ENCODE measurements at regions not wholly inside any gene's neighbourhood (a gene's known extent, or its start where the extent isn't known, plus 50 kb on each side); places are given as distances from the start of the nearest gene placed in this dataset.

DNA sequence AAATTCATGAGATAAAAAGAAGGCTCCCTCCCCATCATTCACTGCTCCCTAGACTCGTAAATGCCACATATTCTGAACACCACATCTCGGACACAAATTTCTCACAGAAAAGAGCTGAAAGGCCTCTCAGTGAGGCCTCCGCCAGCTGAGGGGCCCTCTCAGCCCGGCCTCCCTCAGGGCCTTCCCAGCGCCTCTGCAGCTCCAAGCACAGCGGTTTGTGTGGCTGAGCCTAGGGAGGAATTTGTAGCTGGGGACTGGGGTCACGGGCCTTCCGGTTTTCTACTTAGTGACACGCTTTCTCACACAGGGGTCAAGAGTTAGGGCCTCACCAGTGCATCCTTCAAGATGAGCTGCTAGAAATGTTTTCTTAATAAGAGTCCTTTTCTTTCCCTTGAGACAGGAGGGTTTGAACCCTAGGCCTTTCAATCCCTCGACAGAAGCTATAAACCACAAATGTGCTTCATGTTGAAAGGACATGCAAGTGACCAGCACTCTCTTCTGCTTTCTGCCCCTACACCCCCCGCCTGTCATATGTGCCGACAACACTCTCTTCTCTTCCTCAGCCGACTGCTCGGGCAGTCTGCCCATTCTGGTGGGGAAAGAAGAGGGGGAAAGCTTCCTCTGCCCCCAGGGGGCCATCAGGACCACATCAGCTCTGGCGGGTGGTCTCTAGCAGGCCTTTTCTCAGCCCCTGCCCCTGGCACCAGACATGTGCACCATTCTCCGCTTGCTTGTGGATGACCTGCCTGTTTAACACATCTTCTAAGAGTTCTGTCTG, 104.9 kb downstream of the CHIC2 start:
- H3K4me3 ChIP-seq (ENCODE audit: control insufficient read depth, low read depth, low read length): no peak overlapping the region
- TF ChIP-seq CTCF (conservative IDR thresholded peaks at IDR 0.05; ENCODE audit: control insufficient read depth, insufficient read depth, low read depth, low read length): no peak
- DNase-seq (ENCODE audit: low read depth): no peak

DNA sequence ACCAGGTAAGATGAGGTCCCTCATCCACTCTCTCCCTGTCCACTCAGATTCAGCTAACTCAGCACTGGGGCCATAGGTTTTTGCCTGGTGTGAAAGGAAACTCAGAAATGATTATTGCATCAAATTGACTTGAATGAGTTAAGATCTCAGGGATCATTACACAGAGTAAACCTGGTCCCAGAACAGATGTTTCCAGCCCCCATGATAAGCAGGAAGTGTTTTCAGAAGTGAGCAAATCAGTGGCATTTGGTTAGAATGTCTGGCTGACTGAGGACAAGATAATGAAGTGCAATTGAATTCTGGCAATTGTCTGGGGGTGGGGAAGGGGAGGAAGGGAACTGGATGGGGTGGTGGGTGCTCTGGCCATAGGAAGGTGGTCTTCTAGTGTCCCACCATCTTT, 108.0 kb downstream of the CHIC2 start:
- H3K4me3 ChIP-seq (ENCODE audit: control insufficient read depth, low read depth, low read length): no peak overlapping the region
- TF ChIP-seq CTCF (conservative IDR thresholded peaks at IDR 0.05; ENCODE audit: control insufficient read depth, insufficient read depth, low read depth, low read length): no peak
- no peak for DNase-seq (ENCODE audit: low read depth)

DNA sequence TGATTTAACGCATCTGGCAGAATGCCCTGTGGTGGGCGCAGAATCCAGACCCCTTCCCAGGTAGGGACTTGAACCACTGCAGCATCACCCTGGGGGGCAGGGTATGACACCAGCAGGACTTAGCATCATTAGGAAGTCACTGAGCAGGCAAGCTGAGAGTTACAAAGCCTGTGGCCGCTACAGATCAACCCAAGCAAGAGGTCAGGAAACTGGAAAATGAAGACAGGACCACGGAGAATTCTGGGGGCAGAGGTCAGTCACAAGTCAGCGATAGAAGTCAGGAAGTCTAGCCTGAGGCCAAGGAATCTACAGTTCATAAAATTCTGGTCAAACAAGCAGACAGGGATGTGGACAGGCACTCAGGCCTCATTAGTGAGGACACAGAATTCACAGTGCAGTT, 108.4 kb downstream of the CHIC2 start:
- no peak for TF ChIP-seq CTCF (conservative IDR thresholded peaks at IDR 0.05; ENCODE audit: control insufficient read depth, insufficient read depth, low read depth, low read length)
- H3K4me3 ChIP-seq (ENCODE audit: control insufficient read depth, low read depth, low read length): no peak overlapping the region
- DNase-seq (ENCODE audit: low read depth): no peak

- no peak for TF ChIP-seq CTCF (conservative IDR thresholded peaks at IDR 0.05; ENCODE audit: control insufficient read depth, insufficient read depth, low read depth, low read length)
- DNase-seq (ENCODE audit: low read depth): no peak
- H3K4me3 ChIP-seq (ENCODE audit: control insufficient read depth, low read depth, low read length): no peak overlapping the region
Observed at GRCh38 chr4:53951414-53951813, 113.0 kb downstream of the CHIC2 start.

GRCh38 chr4:53943345-53944085, 120.9 kb downstream of the CHIC2 start:
- TF ChIP-seq CTCF (conservative IDR thresholded peaks at IDR 0.05; ENCODE audit: control insufficient read depth, insufficient read depth, low read depth, low read length): no peak
- no peak overlapping the region for H3K4me3 ChIP-seq (ENCODE audit: control insufficient read depth, low read depth, low read length)
- peak; percentile 85 for DNase-seq (ENCODE audit: low read depth)

DNA sequence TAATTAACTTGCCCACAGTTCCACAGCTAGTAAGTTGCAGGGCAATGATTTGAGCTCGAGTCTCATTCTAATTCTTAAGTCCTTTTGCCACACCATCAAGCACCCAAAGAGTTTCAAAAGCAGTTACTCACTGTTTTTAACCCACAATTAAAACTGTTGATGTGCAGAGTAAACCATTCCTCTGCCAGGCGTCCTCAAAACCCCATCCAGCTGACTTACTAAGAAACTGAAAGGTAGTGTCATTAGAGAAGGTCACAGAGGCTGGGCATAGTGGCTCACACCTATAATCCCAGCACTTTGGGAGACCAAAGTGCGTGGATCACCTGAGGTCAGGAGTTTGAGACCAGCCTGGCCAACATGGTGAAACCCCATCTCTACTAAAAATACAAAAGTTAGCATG, 121.7 kb downstream of the CHIC2 start:
- DNase-seq (ENCODE audit: low read depth): no peak
- no peak overlapping the region for H3K4me3 ChIP-seq (ENCODE audit: control insufficient read depth, low read depth, low read length)
- TF ChIP-seq CTCF (conservative IDR thresholded peaks at IDR 0.05; ENCODE audit: control insufficient read depth, insufficient read depth, low read depth, low read length): no peak
